ENCODE measurements at regions not wholly inside any gene's neighbourhood (a gene's known extent, or its start where the extent isn't known, plus 50 kb on each side); places are given as distances from the start of the nearest gene placed in this dataset.
"Not testable (repeated sequence)": the region's sequence is repeated elsewhere in the genome, so short reads cannot be mapped to it uniquely, and the experiment has no call there.

DNA sequence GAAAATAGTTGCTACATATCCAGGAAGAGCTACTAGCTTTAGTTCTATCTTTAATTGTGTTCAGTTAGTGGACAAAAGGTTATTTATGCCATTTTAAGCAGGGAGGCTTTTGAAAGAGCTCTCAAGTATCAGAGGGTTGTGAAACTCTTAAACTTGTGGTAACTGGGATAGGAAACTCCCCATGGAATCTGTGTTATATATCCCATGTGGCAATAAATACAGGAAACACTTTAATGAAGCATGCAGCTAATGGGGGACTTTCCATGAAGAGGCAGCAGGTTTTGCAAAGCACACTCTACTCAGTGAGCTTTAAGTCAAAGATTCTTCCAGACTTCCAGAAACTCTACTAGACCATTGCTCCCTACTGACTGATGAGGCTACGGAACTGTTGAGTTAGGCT is 805.0 kb upstream of the C9orf72 start:
- no peak for DNase-seq

DNA sequence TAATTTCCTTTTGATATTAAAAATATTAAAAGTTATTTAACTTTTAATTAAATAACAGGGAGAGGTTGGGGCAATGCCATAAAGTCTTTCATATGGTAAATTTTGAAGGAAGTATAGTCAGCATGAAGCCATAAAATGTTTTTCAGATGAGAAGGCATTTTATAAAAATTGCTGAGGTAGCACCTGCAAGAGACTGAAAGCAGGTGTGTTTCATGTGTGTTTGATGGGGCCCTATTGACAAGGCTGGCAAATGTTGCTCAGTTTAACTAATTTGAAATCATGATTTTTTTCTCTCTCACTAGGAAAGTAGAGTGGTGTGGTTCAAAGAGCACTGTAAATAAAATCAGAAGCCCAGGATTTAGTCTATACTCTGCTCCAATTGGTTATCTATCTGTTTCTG is 805.8 kb upstream of the C9orf72 start:
- no peak for DNase-seq

DNA sequence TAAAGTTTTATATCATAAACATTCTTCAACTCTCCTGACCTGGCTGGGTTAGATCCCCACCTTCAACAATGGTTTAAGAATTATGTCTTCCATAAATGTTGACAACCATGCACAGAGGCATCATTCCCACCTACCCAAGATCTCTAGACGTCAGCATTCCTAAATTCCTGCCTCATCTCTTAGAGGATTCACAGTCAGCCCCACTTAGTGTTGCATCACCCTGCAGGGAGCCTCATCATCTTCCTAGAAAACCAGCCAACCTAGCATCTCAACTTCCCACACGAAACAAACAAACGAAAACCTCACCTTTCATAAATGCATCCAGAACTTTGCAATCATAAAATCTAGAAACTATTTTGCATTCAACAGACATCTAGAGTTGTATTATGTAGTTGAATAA is 816.1 kb upstream of the C9orf72 start:
- DNase-seq, result no peak

DNA sequence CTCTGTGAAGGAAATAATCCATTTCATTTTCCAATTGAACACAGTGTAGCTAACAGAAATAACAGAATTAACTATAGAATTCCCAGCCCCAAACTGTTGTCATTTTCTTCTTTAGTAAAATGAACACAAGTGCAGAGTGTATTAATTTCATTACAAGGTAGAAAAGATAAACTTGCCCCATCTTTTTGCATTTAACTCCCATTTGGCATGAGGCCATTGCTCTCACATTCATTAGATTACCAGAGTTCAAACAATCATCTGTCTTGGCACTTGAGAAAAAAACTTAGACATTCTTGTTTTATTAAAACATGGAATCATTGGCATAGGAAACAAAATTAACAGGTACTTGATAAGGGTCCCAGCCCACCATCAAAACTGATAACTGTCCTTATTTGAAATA is 821.5 kb upstream of the C9orf72 start:
- no peak for DNase-seq

DNA sequence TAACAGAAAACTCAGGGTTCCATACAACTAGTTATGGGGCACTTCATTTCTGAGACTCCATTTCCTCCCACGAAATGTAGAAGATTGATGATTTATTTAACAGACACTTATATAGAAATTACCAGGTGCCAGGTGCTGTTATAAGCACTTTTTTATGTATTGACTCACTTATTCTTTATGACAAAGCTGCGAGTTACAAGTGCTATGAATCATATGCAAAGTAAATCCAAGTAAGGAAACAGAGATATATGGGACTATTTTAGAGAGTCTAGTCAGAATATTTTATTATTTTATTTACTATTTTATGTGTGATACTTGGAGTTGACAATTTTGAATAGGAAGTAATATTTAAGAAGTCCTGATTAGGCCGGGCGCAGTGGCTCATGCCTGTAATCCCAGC is 822.8 kb upstream of the C9orf72 start:
- no peak for DNase-seq

DNA sequence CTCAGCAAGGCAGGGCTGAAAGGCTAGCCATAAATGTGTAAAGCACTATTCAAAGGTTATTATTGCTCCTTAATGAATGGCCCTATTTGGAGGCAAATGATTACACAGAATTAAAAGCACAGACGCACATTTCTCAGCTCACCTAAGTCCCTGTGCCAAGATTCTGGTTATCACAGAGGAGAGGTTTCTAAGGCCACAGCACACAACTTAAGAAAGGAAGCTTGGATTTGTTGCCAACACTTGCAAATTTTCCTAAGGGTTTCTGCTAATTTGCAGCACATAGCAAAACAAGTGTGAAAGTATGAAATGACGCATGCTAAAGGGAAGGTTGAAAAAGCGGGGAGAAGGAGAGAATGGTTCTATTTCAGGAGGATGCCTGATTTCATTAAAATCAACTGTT is 834.1 kb upstream of the C9orf72 start:
- DNase-seq, result no peak

DNA sequence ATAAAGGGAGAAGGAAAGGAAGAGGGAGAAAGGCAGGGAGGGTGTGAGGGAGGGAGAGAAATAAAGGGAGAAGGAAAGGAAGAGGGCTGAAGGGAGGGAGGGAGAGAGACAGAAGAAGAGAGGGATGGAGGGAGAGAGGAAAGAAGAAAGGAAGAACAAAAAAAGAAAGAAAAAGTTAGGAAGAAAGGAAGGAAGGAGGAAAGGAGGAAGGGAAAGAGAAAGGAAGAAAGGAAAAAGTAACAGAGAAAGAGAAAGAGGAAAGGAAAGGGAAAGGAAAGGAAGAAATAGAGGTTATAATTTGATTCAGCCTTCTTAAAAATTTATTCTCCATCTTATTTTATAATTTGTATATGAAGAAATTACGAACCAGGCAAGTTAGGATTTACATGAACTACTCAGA is 836.6 kb upstream of the C9orf72 start:
- no peak for DNase-seq

DNA sequence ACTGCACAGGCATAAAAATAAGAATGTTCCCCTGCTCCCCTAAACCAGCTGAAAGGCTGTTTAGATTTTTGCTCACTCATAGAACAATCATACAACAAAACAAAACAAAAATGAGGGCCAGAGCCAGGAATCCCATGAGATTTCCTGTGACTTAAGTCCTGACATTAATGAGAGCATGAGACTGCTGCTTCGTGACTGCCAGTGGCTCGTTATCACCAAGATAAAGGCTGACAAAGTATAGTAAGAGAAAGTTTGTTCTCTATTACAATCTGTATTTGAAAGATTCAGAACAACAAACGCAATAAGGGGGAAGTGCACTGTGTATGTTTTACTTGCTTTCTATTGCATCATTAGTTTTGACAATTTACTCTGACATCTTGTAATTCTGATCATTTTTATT is 837.1 kb upstream of the C9orf72 start:
- no peak for DNase-seq

DNA sequence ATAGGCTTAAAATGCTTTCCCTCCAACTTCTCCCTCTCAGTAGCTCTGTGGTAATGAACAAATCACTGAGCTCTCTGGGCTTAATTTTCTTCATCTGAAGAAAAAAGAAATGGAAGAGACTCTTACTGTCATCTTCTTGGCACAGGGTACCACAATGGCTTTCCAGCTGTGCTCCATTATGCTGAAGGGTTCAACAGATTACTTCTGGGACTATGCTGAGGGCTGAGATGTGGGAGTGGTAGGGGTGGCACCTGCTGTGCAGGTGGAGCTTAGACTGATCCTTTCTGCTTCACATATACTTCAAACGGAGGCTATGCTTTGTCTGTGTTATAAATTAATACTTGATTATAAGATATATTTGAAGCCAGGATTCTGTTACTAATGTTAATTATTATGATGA is 840.2 kb upstream of the C9orf72 start:
- DNase-seq, result no peak

DNA sequence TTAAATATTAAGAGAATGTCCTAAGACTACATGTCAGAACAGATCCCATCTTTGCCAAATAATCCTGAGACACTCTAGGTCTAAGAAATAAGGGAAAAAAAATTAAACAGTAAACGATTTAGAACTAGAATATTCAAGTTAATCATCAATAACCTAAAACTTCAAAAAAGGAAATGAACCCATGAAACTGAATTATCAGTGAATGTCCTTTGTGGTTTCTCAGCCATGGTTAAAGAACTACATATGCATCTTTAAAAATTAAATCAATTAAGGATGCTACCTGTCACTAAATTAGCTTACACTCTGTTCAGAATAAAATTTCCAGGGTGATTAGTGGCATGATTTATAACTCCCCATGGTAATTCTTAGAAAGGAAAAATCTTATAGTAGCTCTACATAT is 850.0 kb upstream of the C9orf72 start:
- DNase-seq, result no peak

DNA sequence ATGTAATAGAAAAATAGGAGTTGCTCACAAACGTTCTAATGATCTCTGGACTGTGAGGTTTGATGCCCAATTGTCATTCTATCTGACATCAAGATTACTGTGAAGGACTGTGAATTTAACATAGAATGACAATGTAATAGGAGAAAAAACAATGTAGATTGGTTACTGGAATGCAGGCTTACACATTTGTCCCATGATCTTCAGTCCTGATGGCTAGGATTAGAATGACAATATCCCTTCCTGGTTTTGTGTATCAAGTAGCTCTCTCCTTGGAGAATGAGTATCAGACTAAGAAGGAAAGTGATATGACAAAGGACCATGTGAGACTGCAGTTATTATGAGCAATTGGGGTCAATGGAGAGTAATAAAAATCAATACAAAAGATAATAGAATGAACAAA is 862.2 kb upstream of the C9orf72 start:
- no peak for DNase-seq

DNA sequence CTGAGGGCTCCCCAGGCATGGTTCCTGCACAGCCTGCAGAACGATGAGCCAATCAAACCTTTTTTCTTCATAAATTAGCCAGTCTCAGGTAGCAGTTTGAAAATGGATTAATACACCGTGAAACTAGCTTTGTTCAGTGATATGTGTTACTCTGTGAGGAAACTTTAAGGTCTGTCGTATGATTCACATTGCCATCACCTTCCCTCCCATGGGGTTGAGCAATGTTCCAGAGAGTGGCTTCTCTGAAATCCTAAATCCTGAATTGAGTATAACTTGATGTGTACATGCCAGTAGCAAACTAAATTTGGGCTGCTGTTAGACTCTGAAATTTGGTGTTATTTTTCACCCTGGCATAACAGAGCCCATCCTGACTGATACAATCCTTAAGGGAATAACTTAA is 866.4 kb upstream of the C9orf72 start:
- no peak for DNase-seq

DNA sequence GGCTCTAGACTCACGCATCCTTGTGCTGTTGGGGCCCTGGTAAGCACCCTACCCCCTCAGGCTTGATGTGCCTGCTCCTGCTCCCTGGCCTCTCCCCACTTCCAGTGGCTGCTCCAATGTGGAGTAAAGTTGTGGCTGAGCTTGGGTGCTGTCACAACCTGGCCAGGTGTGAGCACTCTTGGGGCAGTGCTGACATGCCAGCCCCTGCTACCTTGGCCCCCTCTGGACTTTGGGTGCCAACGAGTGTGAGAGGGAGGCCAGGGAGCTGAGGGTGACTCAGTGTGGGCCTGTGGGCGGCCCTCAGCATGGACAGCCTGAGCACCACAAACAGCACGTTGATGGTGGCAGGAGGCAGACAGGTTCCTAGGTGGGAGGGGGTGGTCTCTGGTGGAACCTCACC is 870.2 kb upstream of the C9orf72 start:
- DNase-seq, result no peak

DNA sequence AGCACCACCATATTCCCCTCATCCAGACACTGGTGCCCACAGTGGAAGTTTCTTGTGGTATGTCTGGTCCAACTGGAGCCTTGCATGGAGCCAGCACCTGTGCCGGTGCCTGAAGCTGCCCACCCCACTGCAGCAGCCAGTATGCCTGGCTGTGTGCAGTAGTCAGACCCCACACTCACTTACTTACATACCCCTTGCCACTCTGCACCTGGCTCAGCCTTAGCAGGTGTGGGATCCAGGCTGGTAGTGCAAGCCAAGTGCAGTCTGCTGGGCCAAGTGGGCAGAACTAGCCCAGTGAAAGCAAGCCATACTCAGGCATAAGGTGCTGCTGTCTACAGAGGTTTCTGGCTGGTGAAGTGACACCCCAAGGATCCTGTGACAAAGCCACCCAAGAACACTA is 871.4 kb upstream of the C9orf72 start:
- DNase-seq, result no peak

DNA sequence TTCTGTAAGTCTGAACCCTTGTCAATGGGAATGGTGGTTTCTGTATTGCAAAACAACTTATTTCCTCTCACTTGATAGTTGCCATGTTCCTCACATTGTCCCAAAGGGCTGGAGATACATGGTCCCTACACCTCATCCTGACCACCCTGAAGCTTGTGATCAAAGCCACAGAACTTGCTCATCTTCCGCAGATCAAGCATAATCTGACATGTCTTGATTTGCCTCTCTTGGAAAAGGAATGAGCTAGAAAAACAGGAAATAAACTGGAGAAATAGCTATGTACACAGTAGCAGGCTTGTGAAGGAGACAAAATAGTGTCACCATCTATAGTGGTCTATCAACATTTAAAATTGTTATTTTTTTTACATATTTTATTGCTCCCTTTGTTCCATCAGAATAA is 871.9 kb upstream of the C9orf72 start:
- DNase-seq, result no peak

DNA sequence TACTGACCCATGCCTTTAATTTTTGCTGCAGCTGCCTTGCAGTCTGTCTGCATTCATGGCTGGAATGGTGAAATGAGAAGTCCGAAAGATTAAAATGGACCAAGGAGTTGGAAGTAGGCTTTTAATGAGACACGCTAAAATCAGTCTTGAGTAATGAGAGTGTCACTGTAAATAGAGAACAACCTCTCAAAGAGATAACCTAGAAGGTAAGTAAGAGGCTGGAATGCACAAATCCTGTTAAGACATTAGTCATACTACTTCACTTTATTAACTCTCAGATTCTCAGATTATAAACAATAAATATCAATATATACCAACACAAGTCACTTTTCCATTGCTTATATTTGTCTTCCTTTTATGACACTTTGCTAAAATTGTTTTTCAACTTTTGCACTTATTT is 880.6 kb upstream of the C9orf72 start:
- no peak for DNase-seq

DNA sequence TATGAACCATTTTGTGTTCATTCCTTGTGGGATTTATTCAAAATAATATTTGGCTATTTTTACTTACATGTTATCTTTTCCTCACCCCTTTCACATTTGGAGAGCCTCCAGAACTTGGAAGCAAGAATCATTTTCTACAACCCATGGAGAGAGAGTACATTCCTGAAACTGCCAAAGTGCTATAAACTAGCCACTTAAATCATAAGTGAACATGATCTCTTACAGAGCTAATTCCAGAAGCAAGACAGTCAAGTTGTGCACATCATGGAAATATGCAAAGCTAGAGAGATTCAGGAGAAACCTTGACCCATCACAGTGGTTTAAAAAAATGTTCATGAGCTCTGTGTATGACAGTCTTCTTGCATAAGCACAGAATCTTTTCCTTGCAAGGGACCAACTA is 883.6 kb upstream of the C9orf72 start:
- DNase-seq, result no peak

DNA sequence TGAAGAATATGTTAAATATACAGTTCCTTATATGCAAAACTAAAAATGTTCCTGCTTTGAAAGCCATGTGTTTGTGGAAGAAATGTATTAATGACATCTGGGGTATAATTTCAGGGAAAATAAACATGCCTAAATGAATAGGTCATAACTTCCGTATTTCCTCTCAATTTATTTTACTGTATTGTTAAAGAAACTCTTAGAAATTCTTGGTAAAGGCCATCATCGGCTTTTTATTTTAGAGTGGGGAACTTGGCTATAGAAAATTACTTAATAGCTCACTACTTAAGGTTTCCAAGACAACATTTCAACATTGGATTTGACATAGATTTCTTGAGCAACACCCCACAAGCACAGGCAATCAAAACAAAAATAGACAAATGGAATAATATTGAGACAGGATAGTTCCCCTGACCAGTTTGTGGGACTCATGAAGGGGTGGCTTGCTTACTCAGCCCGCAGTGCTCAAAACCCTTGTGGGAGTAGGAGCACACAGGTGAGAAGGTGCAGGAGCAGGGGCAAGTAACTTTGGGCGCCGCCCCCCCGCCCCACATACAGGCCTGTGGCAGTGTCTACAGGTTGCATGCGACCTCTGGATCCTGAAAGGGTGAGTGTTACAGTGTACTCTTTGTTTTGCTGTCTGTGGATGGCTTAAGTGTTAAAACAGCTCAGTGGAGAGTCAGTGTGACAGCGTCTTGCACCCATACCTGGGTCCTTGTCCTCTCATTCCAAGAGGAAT is 891.4 kb upstream of the C9orf72 start:
- DNase-seq, result no peak

DNA sequence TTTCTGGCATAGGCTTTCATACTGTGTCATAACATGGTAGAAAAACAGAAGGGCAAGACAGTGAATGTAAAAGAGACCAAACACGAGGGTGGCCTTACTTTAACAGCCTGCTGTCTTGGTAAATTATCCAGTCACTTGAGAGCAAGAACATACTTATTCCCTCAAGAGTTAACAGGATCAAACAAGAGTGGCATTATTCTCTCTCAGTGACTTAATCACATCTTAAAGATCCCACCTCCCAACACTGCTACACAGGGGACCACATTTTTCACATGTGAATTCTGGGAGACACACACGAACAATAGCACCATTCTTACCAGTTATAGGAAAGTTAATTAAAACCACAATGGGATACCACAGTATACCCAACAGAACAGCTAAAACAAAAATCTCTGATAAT is 898.0 kb upstream of the C9orf72 start:
- DNase-seq, result no peak

DNA sequence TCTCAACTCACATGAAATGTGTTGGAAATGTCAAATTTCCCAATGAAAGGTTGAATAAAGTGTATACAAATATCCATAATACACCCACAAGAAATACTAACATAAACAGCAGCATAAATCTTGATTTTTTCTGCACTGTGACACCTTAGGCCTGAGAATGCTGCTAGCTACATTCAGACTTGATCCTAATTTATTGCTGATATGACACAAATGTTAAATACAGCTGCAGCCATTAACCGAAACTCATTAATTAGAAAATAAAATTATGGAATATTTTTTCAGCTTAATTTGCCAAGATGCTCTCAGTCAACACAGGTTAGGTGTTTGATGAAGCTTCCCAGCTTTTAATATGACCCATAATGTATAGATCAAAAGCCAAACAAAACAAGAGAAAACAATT is 914.3 kb upstream of the C9orf72 start:
- no peak for DNase-seq

DNA sequence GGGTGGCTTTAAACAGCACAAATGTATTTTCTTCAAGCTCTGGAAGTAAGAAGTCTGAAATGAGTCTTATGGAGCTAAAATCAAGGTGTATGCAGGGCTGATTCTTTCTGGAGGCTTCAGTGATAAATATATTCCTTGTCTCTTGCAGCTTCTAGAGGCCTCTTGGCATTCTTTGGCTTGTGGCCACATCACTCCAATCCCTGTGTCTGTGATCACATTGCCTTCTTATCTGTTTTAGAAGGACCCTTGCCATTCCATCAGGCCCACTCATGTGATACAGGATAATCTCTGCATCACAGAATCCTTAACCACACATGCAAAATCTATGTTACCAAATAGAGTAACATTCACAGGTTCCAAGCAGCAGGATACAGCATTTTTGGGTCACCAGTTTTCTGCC is 917.8 kb upstream of the C9orf72 start:
- no peak for DNase-seq

DNA sequence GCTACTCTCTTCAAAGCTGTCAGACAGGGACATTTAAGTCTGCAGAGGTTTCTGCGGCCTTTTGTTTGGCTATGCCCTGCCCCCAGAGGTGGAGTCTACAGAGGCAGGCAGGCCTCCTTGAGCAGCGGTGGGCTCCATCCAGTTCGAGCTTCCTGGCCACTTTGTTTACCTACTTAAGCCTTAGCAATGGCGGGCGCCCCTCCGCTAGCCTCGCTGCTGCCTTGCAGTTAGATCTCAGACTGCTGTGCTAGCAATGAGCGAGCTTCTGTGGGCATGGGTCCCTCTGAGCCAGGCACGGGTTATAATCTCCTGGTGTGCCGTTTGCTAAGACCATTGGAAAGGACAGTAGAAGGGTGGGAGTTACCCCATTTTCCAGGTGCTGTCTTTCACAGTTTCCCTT is 924.9 kb upstream of the C9orf72 start:
- not testable (repeated sequence) for DNase-seq

DNA sequence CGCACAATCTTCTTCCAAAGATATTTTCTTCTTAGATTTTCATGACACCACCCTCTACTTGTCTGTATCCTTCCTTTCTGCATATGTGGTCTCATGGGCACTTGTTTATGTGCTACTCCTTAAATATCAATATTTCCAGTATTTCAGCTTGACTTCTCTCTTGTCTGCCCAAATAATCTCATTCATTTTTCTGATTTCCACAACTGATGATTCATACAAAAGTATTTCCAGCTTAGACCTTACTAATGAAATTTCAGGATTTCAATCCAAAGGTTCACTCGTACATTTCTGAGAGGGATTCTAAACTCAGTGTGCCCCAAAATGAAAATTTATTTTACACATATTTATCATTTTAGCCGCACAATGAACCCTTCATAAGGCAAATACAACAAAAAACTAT is 928.9 kb upstream of the C9orf72 start:
- DNase-seq, result no peak

DNA sequence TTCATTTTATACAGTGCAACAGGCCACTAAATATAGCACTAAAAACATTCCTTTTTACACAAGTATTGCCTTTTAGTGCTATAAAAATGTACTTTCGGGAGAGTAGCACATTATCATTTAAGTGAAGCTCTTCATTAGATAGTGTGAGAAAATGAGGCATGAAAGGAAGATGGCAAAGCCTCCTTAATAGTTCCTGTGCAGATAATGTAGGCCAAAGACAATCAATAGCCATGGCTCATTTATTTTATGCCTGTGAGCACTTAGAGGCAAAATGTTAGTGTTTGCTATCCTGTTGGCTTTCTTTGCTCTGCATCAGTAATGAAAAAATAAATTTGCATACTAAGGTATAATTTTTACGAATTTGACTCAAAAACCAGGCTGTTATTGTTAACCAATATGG is 929.5 kb upstream of the C9orf72 start:
- DNase-seq, result no peak

DNA sequence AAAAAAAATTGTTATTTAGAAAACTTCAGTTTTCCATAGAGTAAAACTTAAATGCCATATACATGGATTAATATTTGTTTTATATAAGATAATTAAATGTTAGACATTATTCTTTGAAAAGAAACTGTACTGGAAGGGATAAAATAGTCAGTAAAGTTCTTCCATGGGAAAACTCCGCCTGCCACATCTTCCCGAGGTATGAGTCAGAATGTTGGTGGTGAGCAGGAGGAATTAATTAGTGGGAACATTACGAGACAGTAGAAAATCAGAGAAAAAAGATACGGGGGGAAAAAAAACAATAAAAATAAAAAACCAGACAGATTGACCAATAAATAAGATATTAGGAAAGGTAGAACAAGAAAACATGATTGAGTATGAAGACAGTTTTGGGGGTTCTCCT is 930.3 kb upstream of the C9orf72 start:
- no peak for DNase-seq

DNA sequence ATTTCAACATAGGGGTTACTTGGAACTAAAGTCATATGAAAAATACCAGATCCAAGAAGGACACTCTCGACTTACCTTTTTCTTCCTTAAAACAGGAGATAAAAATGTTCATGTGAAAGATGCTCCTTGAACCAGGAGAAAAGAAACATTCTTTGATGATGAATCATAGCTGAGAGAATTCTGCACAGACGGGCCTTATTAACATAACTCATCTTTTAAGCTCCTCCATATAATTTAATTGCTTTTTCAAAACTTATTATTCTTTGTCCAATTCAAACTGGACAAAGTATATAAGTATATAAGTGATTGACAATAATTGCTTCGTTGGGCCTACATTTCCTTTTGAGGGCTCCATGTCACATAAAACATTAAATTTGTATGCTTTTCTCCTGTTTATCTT is 945.2 kb upstream of the C9orf72 start:
- no peak for DNase-seq
